CD4-positive, alpha-beta T cell treated with Interleukin-15 for 1 hour (primary cell): ENCODE measurements at regions not wholly inside any gene's neighbourhood (a gene's known extent, or its start where the extent isn't known, plus 50 kb on each side); places are given as distances from the start of the nearest gene placed in this dataset.

Experiments used
- DNase-seq: peaks from one replicate; pipeline ENCODE4 v3.0.0-alpha.2; 2020

- DNase-seq: no peak
Measured at GRCh38 chr15:69530991-69531664, 78.5 kb downstream of the RPLP1 start.

GRCh38 chr15:69531665-69532027 is 79.0 kb downstream of the RPLP1 start:
- no peak for DNase-seq

GRCh38 chr15:69532066-69532465 is 79.4 kb downstream of the RPLP1 start:
- no peak for DNase-seq

GRCh38 chr15:69532856-69533255 is 80.2 kb downstream of the RPLP1 start:
- no peak for DNase-seq

GRCh38 chr15:69533522-69533921 is 80.9 kb downstream of the RPLP1 start:
- no peak for DNase-seq

- DNase-seq: no peak
Measured at GRCh38 chr15:69535101-69535638, 82.6 kb downstream of the RPLP1 start.

GRCh38 chr15:69535998-69536397 is 83.4 kb downstream of the RPLP1 start:
- no peak for DNase-seq

- no peak for DNase-seq
Measured at GRCh38 chr15:69536726-69537512, 84.3 kb downstream of the RPLP1 start.

GRCh38 chr15:69537901-69538300 is 85.3 kb downstream of the RPLP1 start:
- no peak for DNase-seq

- DNase-seq: no peak
Measured at GRCh38 chr15:69538379-69538778, 85.8 kb downstream of the RPLP1 start.

- no peak for DNase-seq
Measured at GRCh38 chr15:69539345-69539744, 86.7 kb downstream of the RPLP1 start.

GRCh38 chr15:69540622-69541021 is 88.0 kb downstream of the RPLP1 start:
- DNase-seq: no peak

GRCh38 chr15:69542028-69542427 is 89.4 kb downstream of the RPLP1 start:
- DNase-seq: no peak

GRCh38 chr15:69543681-69544364 is 91.2 kb downstream of the RPLP1 start:
- no peak for DNase-seq

GRCh38 chr15:69544365-69545113 is 91.9 kb downstream of the RPLP1 start:
- no peak for DNase-seq

GRCh38 chr15:69546182-69546581 is 93.6 kb downstream of the RPLP1 start:
- DNase-seq: no peak

- DNase-seq: no peak
Measured at GRCh38 chr15:69548395-69549180, 96.0 kb downstream of the RPLP1 start.

GRCh38 chr15:69551391-69552056 is 98.9 kb downstream of the RPLP1 start:
- DNase-seq: no peak

GRCh38 chr15:69552057-69552815 is 99.6 kb downstream of the RPLP1 start:
- DNase-seq: no peak

GRCh38 chr15:69553686-69554085 is 101.1 kb downstream of the RPLP1 start:
- DNase-seq: no peak
